ENCODE measurements at regions not wholly inside any gene's neighbourhood (a gene's known extent, or its start where the extent isn't known, plus 50 kb on each side); places are given as distances from the start of the nearest gene placed in this dataset.

GRCh38 chr5:42875785-42876374, 64.2 kb upstream of the SELENOP start:
- DNase-seq (no peak), ATAC-seq (no peak)
- H3K36me3 Mint-ChIP-seq, result no peaks in the 10 kb centered on the region
- Histone ChIP-seq H3K27ac (ENCODE audit: low read length) (no peak overlapping the region), H3K4me3 (ENCODE audit: low read length) (no peak overlapping the region), H3K36me3 (ENCODE audit: control insufficient read depth, insufficient read depth, low read length) (no peaks in the 10 kb centered on the region), H3K9me3 (ENCODE audit: control insufficient read depth, insufficient read depth, low read length) (no peaks in the 10 kb centered on the region), H3K4me1 (ENCODE audit: control insufficient read depth, insufficient read depth, low read length) (peaks cover 6% of the 10 kb centered on the region), H3K27me3 (ENCODE audit: control insufficient read depth, insufficient read depth, low read length) (no peaks in the 10 kb centered on the region)
- H3K9me3 Mint-ChIP-seq, result no peaks in the 10 kb centered on the region
- peak overlapping the region; percentile 54 for H3K4me3 Mint-ChIP-seq
- WGBS (ENCODE audit: insufficient coverage), result 39% methylated on average over 1 of the region's 1 CpG
- peaks cover 0 to 4% of the 10 kb centered on the region in 2 donors for H3K27me3 Mint-ChIP-seq (ENCODE audit: low read depth in 2 of 2)
- intact Hi-C loops (cut with micrococcal nuclease), result no loop called here
- H3K27ac Mint-ChIP-seq, result peak overlapping the region in 1 of 2 donors; percentile 44
- TF ChIP-seq CTCF (IDR thresholded peaks at IDR 0.05), result no peak
- H3K4me1 Mint-ChIP-seq, result peaks cover 16% of the 10 kb centered on the region in 2 donors

DNA sequence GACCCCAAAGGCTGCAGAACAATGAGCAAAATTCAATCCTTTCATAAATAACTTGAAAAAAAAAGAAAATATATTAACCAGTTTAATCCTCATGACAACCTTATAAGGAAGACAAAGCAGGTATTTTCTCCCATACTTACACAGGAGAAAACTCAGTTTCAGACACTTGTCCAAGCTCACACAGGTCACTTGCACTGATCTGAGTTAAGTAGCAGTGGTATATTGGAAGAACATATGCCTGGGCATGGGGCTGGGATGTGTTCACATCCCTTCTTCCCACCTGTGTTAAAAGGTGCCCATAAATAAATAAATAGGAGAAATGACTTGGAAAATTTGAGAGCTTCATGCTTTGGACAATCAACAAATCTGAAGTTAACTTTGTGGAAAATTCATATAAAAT, 63.5 kb upstream of the SELENOP start:
- intact Hi-C loops (cut with micrococcal nuclease), result no loop called here
- H3K36me3 Mint-ChIP-seq, result no peaks in the 10 kb centered on the region
- no peaks in the 10 kb centered on the region for H3K36me3 ChIP-seq (ENCODE audit: control insufficient read depth, insufficient read depth, low read length)
- H3K27me3 Mint-ChIP-seq (ENCODE audit: low read depth in 2 of 2), result peaks cover under 1 to 4% of the 10 kb centered on the region in 2 donors
- no peaks in the 10 kb centered on the region for H3K9me3 ChIP-seq (ENCODE audit: control insufficient read depth, insufficient read depth, low read length)
- peak overlapping the region in 1 of 2 donors; percentile 44 for H3K27ac Mint-ChIP-seq
- ATAC-seq (no peak), DNase-seq (no peak)
- no peak for TF ChIP-seq CTCF (IDR thresholded peaks at IDR 0.05)
- H3K4me3 ChIP-seq (ENCODE audit: low read length), result no peak overlapping the region
- H3K27me3 ChIP-seq (ENCODE audit: control insufficient read depth, insufficient read depth, low read length), result no peaks in the 10 kb centered on the region
- peaks cover 6% of the 10 kb centered on the region for H3K4me1 ChIP-seq (ENCODE audit: control insufficient read depth, insufficient read depth, low read length)
- H3K9me3 Mint-ChIP-seq, result no peaks in the 10 kb centered on the region
- H3K4me3 Mint-ChIP-seq, result no peak overlapping the region
- H3K27ac ChIP-seq (ENCODE audit: low read length), result no peak overlapping the region
- peaks cover 16% of the 10 kb centered on the region in 2 donors for H3K4me1 Mint-ChIP-seq

DNA sequence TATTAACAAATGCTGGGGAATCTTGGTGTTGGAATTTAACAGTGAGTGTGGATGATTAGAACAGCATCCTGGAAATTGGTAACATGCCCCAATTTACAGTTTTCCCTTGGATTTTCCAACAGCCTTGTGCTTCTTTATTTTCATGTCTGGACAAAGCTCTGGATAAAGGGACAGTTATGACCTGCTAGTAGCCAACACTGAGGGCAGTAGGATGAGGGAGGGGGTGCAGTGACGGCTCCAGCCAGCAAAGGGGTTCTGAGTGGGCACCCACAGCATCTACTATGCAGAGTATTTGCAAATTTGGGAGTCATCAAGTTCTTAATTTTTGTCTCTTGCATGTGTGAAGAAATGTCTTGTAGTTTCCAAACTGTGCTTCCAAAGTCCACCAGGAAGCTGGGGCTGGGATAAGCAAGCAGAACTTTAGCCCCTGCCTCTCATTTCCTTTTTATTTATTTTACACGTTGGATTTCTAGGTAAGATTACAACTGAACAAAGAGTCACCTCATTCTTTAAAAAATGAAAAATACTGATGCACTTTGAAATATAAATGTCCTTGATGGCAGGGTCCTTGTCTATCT, 63.0 kb upstream of the SELENOP start:
- 95% methylated on average over 1 of the region's 2 CpGs for WGBS (ENCODE audit: insufficient coverage)

More for the DNA sequence above, 63.0 kb upstream of the SELENOP start:
- Histone ChIP-seq H3K27ac (ENCODE audit: low read length) (no peak overlapping the region), H3K27me3 (ENCODE audit: control insufficient read depth, insufficient read depth, low read length) (no peaks in the 10 kb centered on the region), H3K4me3 (ENCODE audit: low read length) (no peak overlapping the region), H3K36me3 (ENCODE audit: control insufficient read depth, insufficient read depth, low read length) (no peaks in the 10 kb centered on the region), H3K9me3 (ENCODE audit: control insufficient read depth, insufficient read depth, low read length) (no peaks in the 10 kb centered on the region), H3K4me1 (ENCODE audit: control insufficient read depth, insufficient read depth, low read length) (peaks cover 6% of the 10 kb centered on the region)
- Mint-ChIP-seq H3K9me3 (no peaks in the 10 kb centered on the region), H3K4me1 (peaks cover 16% of the 10 kb centered on the region in 2 donors), H3K27me3 (ENCODE audit: low read depth in 2 of 2) (peaks cover 6 to 8% of the 10 kb centered on the region in 2 donors), H3K4me3 (no peak overlapping the region), H3K27ac (no peak overlapping the region), H3K36me3 (peaks cover 4% of the 10 kb centered on the region)
- no peak for ATAC-seq
- DNase-seq, result no peak
- intact Hi-C loops (cut with micrococcal nuclease), result no loop called here
- no peak for TF ChIP-seq CTCF (IDR thresholded peaks at IDR 0.05)
